GM18909 (cell line): ENCODE measurements at regions not wholly inside any gene's neighbourhood (a gene's known extent, or its start where the extent isn't known, plus 50 kb on each side); places are given as distances from the start of the nearest gene placed in this dataset.
A peak's percentile ranks its signal among the peaks of the same experiment; 100 is the strongest.
"Not testable (repeated sequence)": the region's sequence is repeated elsewhere in the genome, so short reads cannot be mapped to it uniquely, and the experiment has no call there.

Experiments
- ATAC-seq: cut with Tn5 transposase; IDR thresholded peaks from one replicate; pipeline ENCODE4 v1.9.1; 2021; ENCODE audit warnings: mild to moderate bottlenecking; ENCODE audit not compliant: unreplicated experiment, poor library complexity

- ATAC-seq, result not testable (repeated sequence)
These were observed 106.4 kb upstream of the PPM1J start for GRCh38 chr1:112821307-112822063.

GRCh38 chr1:112818990-112819689 is 104.0 kb upstream of the PPM1J start:
- ATAC-seq, result no peak

GRCh38 chr1:112817555-112818373 is 102.6 kb upstream of the PPM1J start:
- no peak for ATAC-seq

DNA sequence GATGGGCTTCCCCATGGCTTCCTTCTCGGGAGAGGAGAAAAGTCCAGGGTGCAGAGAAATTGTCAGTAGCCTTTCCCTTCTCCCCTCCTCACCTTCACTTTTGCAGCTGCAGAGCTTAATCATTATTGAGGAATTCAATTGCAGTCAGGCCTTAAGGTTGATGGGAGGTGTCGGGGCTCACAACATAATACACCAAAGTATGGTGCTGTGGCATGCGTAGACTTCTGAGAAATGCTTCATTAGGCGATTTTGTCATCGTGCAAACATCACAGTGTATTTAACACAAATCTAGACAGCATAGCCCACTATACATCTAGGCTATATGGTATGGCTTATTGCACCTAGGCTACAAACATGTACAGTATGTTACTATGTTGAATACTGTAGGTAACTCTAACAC is 100.2 kb upstream of the PPM1J start:
- ATAC-seq, result no peak

- not testable (repeated sequence) for ATAC-seq
These were observed 99.5 kb upstream of the PPM1J start for GRCh38 chr1:112814645-112815044.

- no peak for ATAC-seq
These were observed 93.9 kb upstream of the PPM1J start for GRCh38 chr1:112808861-112809684.

DNA sequence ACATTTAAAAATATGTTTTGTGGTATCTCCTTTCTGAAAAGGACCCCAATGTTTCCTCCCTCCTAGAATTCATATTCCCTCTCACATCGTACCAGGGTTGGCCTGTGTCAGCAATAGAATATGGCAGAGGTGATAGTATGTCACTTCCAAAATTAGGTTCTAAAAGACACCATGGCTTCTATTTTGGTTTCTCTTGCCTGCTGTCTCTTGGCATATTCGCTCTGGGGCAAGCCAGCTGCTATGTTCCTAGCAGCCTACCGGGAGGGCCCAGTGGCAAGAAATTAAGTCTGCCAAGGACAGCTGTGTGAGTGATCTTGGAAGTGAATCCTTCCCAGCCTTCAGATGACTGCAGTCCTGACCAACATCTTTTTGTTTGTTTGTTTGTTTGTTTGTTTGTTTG is 92.9 kb upstream of the PPM1J start:
- ATAC-seq, result no peak

DNA sequence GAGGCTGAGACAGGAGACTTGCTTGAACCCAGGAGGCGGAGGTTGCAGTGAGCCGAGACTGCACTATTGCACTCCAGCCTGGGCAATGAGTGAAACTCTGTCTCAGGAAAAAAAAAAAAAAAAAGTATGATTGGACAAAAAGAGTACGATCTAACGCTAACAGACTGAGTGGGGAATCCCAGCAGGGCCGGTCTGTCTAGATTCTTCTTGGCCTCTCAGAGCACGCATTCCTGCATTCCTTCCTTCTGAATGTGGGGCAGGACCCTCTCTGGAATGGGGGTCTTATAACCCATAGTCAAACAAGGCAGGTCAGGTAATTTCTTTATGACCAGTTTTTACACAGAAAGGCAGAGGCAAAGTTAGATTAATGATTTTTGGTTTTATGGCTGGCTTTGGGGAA is 92.0 kb upstream of the PPM1J start:
- ATAC-seq, result no peak

GRCh38 chr1:112806090-112806642 is 91.0 kb upstream of the PPM1J start:
- no peak for ATAC-seq

DNA sequence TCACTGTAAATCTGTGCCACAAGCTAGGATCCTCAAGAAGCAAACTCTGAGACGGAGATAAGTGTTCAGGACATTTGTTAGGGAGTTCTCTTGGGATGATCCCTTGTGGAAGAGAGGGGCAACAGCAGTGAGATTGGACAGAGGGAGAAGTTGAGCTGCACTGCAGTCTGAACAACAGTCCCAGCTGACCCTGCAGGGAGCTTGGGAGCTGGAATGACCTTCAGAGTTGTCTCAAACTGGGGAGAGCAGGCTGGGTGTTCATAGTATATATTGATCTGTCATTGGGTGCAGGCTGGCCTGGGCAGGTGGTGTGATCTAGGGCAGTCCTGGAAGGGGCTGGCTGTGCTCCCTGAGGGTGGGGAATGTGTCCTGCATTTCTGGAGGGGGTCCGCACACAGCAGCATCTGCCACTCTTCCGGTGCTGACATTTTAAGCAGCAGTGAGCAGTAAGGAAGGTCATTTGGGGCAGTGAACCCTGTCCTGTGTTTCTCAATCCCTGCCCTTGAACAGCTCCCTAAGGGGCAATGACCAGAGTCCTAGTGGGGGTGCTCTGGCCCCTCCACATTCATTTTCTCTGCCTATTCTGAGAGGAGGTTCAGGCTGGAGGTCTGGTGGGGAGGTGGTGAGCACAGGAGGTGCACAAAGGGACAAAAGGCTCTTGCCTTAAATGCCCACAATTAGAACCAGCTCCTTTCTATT is 90.2 kb upstream of the PPM1J start:
- no peak for ATAC-seq

DNA sequence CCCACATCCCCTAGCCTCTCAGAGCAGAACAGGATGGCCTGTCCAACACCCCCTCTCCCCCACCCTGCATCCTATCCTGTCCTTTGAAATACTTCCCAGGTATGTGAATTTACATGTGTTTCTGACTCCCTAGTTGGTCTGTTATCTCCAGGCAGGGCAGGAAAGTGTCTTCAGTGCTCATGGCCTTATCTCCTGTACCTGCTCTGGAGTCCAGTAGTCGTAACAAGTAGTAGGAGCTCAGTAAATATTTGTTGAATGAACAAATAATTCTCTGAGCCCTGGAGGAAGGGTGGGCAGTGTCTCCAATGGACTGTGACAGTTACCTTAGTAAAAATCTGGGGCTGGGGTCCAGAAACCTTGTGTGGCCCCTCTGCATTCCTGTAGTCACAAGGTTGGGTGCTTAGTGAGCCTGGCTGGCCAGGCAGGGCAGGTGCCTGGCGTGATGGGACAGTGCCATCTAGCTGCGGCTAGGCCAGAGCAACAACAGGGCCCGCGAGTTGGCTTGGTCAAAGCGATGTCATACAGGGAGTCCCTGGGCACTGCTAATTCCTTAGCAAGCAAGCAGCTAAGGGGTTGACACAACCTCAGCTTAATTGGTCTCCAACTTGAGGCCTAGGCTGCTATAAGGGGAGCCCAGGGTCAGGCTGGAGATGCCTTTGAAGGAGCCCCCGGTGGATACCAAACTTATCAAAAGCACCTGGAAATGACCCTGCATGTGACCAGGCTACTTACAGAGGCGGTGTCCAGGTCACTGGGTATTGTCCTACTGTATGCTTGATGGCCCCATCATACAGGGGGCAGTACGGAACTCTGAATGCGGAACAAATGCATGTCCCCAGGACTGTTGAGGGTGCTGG is 89.0 kb upstream of the PPM1J start:
- peak; percentile 70 for ATAC-seq

GRCh38 chr1:112800289-112800688 is 85.2 kb upstream of the PPM1J start:
- no peak for ATAC-seq

- no peak for ATAC-seq
These were observed 83.2 kb upstream of the PPM1J start for GRCh38 chr1:112798292-112798691.

- no peak for ATAC-seq
These were observed 82.1 kb upstream of the PPM1J start for GRCh38 chr1:112797224-112797623.

DNA sequence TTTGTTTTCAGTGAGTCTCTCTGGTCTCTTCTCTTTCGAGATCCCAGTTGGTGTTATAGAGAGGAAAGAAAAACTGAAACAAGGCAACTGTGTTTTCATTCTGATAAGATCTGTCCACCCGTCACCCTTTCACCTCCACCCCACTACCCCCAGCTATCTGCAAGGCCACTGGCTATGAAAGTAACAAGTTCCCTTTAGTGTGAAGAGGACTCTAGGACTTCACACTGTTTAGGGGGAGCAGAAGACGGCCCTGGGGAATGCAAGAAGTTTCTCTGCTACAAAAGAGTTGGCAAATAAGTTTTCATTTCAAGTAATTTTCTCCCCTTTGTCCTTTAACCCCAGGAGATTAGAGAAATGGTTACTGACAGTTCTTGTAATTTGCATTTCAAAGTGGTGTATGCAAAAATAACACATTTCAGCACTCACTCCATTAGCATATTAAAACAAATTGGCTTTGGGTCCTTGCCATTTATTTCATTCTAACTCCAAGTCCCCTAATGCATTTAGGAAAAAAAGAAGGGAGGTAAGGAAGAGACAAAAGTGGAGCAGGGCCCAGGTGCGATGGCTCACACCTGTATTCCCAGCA is 79.6 kb upstream of the PPM1J start:
- peak; percentile 81 for ATAC-seq

- ATAC-seq, result no peak
These were observed 78.8 kb upstream of the PPM1J start for GRCh38 chr1:112793631-112794565.

DNA sequence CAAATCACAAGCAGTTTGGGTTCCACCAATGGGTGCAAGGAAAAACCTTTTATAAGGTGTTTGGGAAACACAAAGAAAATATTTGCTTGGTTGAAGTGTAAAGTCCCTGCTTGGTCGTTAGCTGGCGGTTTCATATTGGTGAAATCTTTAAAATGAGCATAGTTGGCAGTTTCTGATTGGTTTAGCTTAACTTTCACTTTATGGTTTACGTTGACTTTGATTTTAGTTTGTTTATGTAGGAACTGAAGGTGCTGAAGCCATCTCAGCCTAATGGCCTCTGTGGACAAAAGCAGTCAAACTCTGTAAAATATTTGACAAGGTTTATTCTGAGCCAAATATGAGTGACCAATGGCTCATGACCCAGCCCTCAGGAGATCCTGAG is 76.6 kb upstream of the PPM1J start:
- ATAC-seq, result no peak
